OCI-LY1 (cell line): ENCODE measurements at regions not wholly inside any gene's neighbourhood (a gene's known extent, or its start where the extent isn't known, plus 50 kb on each side); places are given as distances from the start of the nearest gene placed in this dataset.
"Not testable (repeated sequence)": the region's sequence is repeated elsewhere in the genome, so short reads cannot be mapped to it uniquely, and the experiment has no call there.

Experiments used
- H2AFZ ChIP-seq: fragments of 200-600 bp; sonication (generic), shearing (Covaris generic); 2 replicates; pipeline ENCODE4 v1.6.0; 2014; ENCODE audit warnings: antibody characterized with exemption, mild to moderate bottlenecking, low read length
- H3F3A ChIP-seq: fragments of 200-600 bp; sonication (generic), shearing (Covaris generic); 2 replicates; pipeline ENCODE4 v1.6.0; 2014; ENCODE audit warnings: mild to moderate bottlenecking, antibody characterized with exemption, low read length, moderate library complexity; ENCODE audit not compliant: insufficient read depth
- H3K27ac ChIP-seq: fragments of 200-600 bp; sonication (generic); 2 replicates; pipeline ENCODE4 v1.5.1; 2014; ENCODE audit warnings: low read length, mixed run types, mild to moderate bottlenecking, low read depth; ENCODE audit not compliant: poor library complexity, severe bottlenecking
- H3K27me3 ChIP-seq: fragments of 200-600 bp; sonication (generic); 2 replicates; pipeline ENCODE4 v1.6.0; 2014; ENCODE audit warnings: antibody characterized with exemption, mild to moderate bottlenecking, low read length, moderate library complexity; ENCODE audit not compliant: insufficient read depth
- H3K36me3 ChIP-seq: fragments of 200-600 bp; sonication (generic); 2 replicates; pipeline ENCODE4 v1.6.1; 2014; ENCODE audit warnings: mild to moderate bottlenecking, antibody characterized with exemption, low read length, moderate library complexity, mixed read lengths; ENCODE audit not compliant: insufficient read depth
- H3K4me1 ChIP-seq: fragments of 200-600 bp; sonication (generic); 2 replicates; pipeline ENCODE4 v1.5.1; 2014; ENCODE audit warnings: mild to moderate bottlenecking, low read length, moderate library complexity; ENCODE audit not compliant: insufficient read depth, severe bottlenecking
- H3K4me2 ChIP-seq: fragments of 200-600 bp; sonication (generic), shearing (Covaris generic); 2 replicates; pipeline ENCODE4 v1.6.1; 2014; ENCODE audit warnings: low read length
- H3K4me3 ChIP-seq: fragments of 200-600 bp; sonication (generic); 2 replicates; pipeline ENCODE4 v1.5.1; 2014; ENCODE audit warnings: low read length, low read depth, mild to moderate bottlenecking, mixed read lengths; ENCODE audit not compliant: poor library complexity, severe bottlenecking
- H3K79me2 ChIP-seq: fragments of 200-600 bp; shearing (Covaris generic); 2 replicates; pipeline ENCODE4 v1.6.1; 2016; ENCODE audit warnings: mixed run types, low read length, mixed read lengths; ENCODE audit not compliant: insufficient read depth
- H3K9ac ChIP-seq: fragments of 200-600 bp; sonication (generic), shearing (Covaris generic); 2 replicates; pipeline ENCODE4 v1.6.1; 2014; ENCODE audit warnings: mild to moderate bottlenecking, low read length, mixed read lengths
- H3K9me2 ChIP-seq: fragments of 200-600 bp; sonication (generic), shearing (Covaris generic); 2 replicates; pipeline ENCODE4 v1.6.1; 2014; ENCODE audit warnings: low read depth, mild to moderate bottlenecking, low read length, mixed read lengths
- H3K9me3 ChIP-seq: fragments of 200-600 bp; shearing (Covaris generic); 2 replicates; pipeline ENCODE4 v1.6.1; 2014; ENCODE audit warnings: low read length, mixed read lengths
- H4K20me1 ChIP-seq: fragments of 200-600 bp; sonication (generic), shearing (Covaris generic); 2 replicates; pipeline ENCODE4 v1.6.0; 2016; ENCODE audit warnings: mild to moderate bottlenecking, low read length; ENCODE audit not compliant: insufficient read depth
- EZH2 ChIP-seq: fragments of 200-600 bp; sonication (generic), shearing (Covaris generic); IDR thresholded peaks from 2 replicates; pipeline ENCODE4 v1.8.0; 2017; ENCODE audit warnings: borderline replicate concordance, mixed run types, mild to moderate bottlenecking, antibody characterized with exemption, low read length, moderate library complexity, mixed read lengths
- TF ChIP-seq, protein P1 (sequence below): fragments of 200-600 bp; sonication (generic), shearing (Covaris generic); IDR thresholded peaks from 2 replicates; pipeline ENCODE4 v1.5.1; 2017; ENCODE audit warnings: mild to moderate bottlenecking, antibody characterized with exemption, low read length, moderate library complexity, mixed read lengths

- H2AFZ ChIP-seq, result no peak overlapping the region
- no peak overlapping the region for H3K9ac ChIP-seq
- TF ChIP-seq, protein P1, sequence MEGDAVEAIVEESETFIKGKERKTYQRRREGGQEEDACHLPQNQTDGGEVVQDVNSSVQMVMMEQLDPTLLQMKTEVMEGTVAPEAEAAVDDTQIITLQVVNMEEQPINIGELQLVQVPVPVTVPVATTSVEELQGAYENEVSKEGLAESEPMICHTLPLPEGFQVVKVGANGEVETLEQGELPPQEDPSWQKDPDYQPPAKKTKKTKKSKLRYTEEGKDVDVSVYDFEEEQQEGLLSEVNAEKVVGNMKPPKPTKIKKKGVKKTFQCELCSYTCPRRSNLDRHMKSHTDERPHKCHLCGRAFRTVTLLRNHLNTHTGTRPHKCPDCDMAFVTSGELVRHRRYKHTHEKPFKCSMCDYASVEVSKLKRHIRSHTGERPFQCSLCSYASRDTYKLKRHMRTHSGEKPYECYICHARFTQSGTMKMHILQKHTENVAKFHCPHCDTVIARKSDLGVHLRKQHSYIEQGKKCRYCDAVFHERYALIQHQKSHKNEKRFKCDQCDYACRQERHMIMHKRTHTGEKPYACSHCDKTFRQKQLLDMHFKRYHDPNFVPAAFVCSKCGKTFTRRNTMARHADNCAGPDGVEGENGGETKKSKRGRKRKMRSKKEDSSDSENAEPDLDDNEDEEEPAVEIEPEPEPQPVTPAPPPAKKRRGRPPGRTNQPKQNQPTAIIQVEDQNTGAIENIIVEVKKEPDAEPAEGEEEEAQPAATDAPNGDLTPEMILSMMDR, result no peak
- no peak for TF ChIP-seq EZH2
- no peaks in the 10 kb centered on the region for H3K36me3 ChIP-seq
- no peak overlapping the region for H3K4me3 ChIP-seq
- no peaks in the 10 kb centered on the region for H3K27me3 ChIP-seq
- H3K4me2 ChIP-seq, result no peak overlapping the region
- H3K27ac ChIP-seq, result no peak overlapping the region
- H4K20me1 ChIP-seq, result no peaks in the 10 kb centered on the region
- no peaks in the 10 kb centered on the region for H3K9me3 ChIP-seq
- H3K79me2 ChIP-seq, result no peaks in the 10 kb centered on the region
- H3F3A ChIP-seq, result no peaks in the 10 kb centered on the region
- no peaks in the 10 kb centered on the region for H3K9me2 ChIP-seq
- H3K4me1 ChIP-seq, result no peaks in the 10 kb centered on the region
These were observed 295.5 kb downstream of the SLC7A11 start for GRCh38 chr4:137946453-137947174.

DNA sequence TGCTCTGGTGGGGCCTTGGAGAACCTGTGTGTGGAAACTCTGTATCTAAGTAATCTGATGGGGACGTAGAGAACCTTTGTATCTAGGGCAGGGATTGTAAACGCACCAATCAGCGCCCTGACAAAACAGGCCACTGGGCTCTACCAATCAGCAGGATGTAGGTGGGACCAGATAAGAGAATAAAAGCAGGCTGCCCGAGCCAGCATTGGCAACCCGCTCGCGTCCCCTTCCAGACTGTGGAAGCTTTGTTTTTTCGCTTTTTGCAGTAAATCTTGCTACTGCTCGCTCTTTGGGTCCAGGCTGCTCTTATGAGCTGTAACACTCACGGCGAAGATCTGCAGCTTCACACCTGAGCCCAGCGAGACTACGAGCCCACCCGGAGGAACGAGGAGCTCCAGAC, 299.3 kb downstream of the SLC7A11 start:
- not testable (repeated sequence) for H2AFZ ChIP-seq, H3K9me3 ChIP-seq, H3K27ac ChIP-seq, H3K4me1 ChIP-seq, H3K9me2 ChIP-seq, H3K79me2 ChIP-seq, H3K9ac ChIP-seq, H3K36me3 ChIP-seq, H3K27me3 ChIP-seq, H3F3A ChIP-seq, H3K4me2 ChIP-seq, H3K4me3 ChIP-seq, H4K20me1 ChIP-seq

- not testable (repeated sequence) for H3K27me3 ChIP-seq, H3K4me2 ChIP-seq, H3K79me2 ChIP-seq, H2AFZ ChIP-seq, H3K9ac ChIP-seq, H3K27ac ChIP-seq, H4K20me1 ChIP-seq, H3K4me3 ChIP-seq, H3K4me1 ChIP-seq, H3F3A ChIP-seq, H3K9me3 ChIP-seq, H3K9me2 ChIP-seq, H3K36me3 ChIP-seq
These were observed 300.1 kb downstream of the SLC7A11 start for GRCh38 chr4:137942015-137942515.

DNA sequence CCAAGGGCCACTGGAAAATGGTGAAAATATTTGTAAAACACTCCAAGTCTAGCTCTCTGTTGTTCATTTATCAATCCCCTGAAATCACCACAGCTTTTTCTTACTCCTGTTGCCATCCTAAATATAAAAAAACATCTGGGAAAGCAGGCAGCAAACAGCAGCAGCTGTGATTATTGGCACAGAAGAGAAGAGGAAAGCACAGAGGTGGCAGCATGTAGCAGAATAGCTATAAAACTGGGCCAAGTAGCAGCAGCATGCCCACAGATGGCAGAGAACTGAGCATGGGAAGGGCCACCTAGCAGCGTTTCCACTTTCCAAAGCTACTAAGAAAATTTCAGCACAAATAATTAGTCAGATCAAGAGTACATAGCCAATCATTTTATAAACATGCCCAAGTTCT, 307.2 kb downstream of the SLC7A11 start:
- no peak overlapping the region for H2AFZ ChIP-seq
- H3K27ac ChIP-seq, result no peak overlapping the region
- no peaks in the 10 kb centered on the region for H3K27me3 ChIP-seq
- H3K4me3 ChIP-seq, result no peak overlapping the region
- TF ChIP-seq, protein P1, result no peak
- no peak for TF ChIP-seq EZH2
- H3K9ac ChIP-seq, result no peak overlapping the region
- no peaks in the 10 kb centered on the region for H3K4me1 ChIP-seq
- H3K4me2 ChIP-seq, result no peak overlapping the region
- H3K9me3 ChIP-seq, result no peaks in the 10 kb centered on the region
- no peaks in the 10 kb centered on the region for H3F3A ChIP-seq
- no peaks in the 10 kb centered on the region for H3K79me2 ChIP-seq
- H3K9me2 ChIP-seq, result no peaks in the 10 kb centered on the region
- H3K36me3 ChIP-seq, result no peaks in the 10 kb centered on the region
- H4K20me1 ChIP-seq, result no peaks in the 10 kb centered on the region
